Limb (tissue), 2 donors: ENCODE measurements at regions not wholly inside any gene's neighbourhood (a gene's known extent, or its start where the extent isn't known, plus 50 kb on each side); places are given as distances from the start of the nearest gene placed in this dataset.
A peak's percentile ranks its signal among the peaks of the same experiment; 100 is the strongest.

Source experiments
- DNase-seq, 2 donors: peaks; one replicate each; pipeline ENCODE4 v3.0.0-alpha.2; 2016; ENCODE audit errors: extremely low spot score in 2 of 2

DNA sequence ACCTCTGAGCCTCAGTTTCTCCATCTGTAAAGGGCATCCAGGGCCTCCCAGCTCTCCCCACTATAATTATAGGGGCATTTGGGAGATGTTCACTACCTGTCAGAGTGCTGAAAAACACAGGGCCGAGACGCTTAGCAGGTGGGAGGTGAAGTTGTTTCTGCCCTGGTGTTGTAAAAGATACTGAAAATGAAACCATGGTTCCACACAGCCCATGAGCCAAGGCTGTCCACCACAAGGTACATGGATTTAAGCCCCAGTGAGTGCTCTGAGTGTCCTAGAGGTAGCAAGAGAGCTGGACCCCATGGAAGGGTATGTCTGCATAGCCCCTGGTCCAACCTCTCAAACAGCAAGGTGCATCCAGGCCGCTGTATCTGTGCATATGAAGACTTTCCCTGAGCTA lies 137.5 kb downstream of the C5orf15 start:
- DNase-seq, result no peak

DNA sequence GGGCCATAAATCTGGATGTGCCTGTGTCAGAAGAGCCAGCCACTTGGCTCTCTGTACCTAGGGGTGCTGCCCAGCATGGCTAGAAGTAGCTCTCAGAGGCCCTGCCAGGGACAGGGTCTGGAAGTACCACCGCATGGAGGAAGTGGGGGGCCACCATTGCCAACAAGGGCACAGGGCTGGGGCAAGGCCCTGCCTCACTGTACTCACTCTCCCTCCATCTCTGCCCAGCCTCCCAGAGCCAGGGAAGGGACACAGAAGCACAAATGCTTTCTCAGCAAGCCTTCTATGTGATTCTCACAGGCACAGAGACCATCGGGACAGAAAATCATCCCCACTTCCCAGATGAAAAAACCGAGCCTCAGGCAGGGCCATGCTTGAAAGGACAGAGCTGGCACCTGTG lies 138.1 kb downstream of the C5orf15 start:
- DNase-seq, result no peak

DNA sequence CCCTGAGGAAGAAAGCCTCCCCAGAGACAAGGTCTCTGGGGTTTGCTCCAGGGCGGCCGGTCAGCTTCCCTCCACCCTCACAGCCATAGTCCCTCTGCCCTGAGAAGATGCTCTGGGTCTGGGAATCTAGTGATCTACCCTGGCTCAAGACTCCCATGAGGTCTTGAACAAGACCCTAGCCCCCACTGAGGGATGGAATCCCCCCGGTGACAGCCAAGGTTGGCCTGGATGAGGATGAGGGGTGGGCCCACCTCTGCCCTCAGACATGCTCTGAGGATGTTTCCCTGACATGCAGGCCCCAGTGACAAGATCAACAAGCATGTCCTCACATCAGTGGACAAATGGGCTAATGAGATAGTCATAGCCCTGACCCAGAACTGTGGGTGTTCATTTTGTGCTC lies 138.6 kb downstream of the C5orf15 start:
- no peak for DNase-seq

DNA sequence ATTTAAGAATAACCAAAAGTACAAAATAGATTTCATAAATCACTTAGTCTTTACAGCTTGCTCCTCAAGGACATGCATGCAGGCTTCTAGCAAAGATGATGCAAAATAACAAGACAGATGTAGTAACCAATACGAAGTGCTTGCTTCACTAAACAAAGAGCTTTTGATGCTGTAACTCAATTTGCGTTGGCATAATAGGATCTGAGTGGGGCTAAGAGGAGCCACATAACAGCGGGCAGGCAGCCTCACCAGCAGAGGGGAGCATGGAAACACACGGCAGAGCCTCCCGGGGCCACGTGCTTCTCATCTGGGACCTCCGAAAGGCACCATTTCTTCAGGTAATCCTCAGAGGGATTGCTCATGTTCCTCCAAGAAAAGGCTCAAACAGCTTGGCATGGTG lies 139.7 kb downstream of the C5orf15 start:
- no peak for DNase-seq

DNA sequence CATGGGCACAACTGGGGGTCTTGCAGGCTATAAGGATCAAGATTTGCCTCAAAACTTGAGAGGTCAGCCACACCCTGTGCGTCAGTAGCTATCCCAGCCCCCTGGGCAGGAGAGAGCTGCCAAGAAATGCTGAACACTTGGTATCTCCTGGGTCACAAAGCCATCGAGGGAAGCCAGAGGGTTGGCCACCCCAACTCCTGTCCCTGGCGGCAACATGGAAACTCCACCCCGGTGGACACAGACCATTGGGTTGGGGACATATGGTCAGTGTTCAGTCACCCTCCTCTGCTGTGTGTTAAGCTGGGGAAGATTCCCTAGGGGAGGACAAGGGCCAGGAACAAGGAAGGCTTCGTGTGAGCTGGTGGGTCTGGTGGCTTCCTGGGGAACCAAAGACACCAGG lies 140.6 kb downstream of the C5orf15 start:
- no peak for DNase-seq

DNA sequence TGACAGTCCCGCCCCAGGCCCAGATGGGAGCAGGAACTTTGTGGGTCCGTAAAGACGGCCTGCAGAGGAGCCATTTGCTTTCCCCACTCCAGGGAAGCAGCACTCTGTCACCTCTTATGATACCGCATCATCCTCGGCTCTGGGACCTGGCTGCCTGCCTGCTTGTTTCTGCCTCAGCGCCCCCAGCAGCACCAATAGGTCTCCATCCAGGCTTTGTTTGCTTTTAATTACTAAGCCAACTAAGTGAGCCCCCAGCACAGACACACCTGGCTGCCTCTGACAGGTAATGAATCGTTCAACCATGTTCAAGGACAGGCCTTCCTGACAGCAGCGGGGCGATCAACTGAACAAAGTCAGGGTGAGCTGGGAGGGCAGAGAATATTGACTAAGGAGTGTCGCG lies 141.4 kb downstream of the C5orf15 start:
- DNase-seq, result no peak

DNA sequence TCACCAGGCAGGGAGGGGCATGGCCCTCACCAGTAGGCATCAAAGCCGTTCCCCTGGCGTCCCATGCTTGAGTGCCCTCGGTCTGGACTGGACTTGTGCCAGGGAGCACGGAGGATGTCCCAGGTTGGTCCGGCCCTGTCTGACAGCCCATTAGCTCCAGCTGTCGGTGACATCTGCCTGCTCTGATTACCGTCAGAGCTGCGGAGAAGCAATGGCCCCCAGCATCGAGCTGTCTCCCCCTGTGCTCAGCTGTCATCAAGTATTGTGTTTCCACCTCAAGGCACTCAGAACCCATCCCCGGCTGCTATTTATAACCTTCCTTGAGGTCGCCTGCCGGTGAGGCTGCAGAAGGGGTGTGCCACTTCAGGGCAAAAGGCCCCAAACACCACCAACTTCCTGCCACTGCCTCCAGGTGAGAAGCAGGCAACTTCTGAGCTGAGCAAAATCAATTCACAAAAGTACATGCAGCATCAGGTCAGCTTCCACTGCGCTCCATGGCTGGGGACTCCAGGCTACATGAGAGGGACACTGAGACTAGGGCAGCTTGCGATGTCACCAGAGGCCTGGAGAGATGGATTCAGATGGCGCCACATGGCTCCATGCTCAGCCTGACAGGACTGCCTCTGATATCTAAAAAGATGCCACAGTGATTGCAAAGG lies 142.7 kb downstream of the C5orf15 start:
- peak in 1 of 2 donors; percentile 48 for DNase-seq

DNA sequence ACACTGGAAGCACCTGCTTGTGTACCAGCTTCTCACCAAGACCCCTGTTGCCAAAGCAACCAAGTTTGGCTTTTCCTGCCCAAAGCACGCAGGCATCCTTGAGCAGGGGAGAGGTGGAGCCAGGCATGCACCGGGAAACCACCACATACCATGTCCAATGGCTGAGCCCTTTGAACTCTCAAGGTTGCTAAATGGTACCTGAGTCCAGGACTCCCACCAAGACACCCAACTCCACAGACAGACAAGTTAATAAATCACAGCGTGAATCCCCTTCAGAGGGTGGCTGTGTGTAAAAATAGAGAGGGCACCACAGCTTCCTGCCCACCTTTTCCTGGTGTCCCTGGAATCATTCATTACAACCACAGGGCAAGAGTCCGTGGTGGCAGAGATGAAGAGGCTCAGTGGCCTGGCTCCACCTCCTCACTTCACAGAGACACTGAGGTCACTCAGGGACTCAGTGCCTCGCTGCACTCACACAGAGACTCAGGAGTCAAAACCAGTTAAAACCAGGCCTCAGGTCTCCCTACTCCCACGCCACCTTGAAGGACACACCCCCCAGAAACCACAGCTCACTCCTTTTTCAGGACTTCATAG lies 143.7 kb downstream of the C5orf15 start:
- no peak for DNase-seq

DNA sequence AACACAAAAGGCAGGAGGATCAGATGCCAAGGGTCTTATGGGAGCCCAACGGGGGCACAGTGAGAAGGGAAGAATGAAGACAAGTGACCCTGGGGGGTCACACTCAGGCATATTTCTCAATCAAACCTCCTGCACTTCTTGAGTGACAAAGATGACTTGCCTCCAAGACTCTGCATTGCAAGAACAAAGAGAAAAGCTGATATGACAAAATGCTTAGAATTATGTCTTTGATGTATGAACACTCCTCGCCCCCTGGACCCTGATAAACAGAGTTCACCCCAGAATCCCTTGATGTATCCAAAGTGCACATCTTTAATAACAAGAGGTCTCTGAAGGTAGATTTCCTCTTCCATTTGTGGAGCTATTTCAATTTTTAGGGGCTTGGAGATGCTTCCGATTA lies 146.5 kb downstream of the C5orf15 start:
- no peak for DNase-seq

DNA sequence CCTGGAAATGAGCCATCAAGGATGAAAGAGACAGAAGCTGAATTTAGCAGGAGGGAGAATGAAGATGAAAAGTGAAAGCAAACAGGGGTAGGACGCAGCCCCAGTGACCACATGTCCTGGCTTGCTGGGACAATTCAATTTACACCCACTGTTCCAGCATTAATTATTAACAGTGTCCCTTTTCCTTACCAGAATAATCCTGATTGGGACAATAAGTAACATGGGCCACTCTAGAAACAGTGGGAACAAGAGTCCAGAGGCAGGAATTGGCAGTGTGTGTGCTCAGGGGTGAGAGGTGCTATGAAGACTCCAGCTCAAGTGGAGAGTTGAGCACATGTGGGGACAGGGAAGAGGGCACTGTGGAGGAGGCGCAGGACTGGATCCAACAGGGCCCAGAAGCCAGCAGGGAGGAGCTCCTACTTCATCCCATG lies 147.1 kb downstream of the C5orf15 start:
- no peak for DNase-seq

DNA sequence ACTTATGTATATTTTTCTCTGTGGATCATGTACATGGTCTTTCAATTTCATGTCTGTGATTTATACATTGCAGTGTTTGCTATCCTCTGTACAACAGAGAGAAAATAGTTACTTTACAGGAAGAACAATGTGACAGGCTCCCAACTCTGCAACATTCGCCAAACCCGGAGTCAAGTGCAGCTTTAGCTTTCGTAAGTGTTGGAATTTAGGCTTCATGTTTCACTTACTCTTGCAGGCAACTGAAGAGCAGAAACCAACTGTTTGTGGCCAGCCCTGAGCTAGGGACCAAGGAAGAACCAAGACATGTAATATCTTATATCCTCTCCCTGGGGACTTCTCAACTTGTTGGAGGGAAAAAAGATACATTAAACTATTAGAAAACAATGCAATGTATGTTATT lies 147.9 kb downstream of the C5orf15 start:
- DNase-seq, result peak in 1 of 2 donors; percentile 29

DNA sequence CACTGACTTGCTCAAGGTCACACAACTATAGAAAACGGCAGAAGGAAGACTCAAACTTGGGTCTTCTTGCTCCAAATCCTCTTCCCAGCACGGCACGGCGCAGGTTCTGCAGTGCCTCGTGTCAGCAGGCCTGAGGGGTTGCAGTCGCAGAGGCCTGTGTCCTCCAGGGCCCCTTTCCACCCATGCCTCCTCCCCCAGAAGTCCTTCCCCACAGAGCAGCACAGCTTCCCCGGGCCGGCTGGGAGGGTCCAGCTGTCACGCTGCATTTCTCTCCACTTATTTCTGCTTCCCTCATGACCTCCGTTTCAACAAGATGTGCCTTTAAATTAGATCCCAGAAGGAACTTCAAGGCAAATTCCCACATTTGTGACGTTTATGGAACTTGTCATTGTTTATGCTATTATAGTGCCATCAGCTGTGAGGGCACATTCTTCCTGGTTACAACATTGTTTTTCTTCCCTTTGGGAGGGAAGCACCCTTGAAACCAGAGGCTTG lies 148.4 kb downstream of the C5orf15 start:
- DNase-seq, result peak in 1 of 2 donors; percentile 14

DNA sequence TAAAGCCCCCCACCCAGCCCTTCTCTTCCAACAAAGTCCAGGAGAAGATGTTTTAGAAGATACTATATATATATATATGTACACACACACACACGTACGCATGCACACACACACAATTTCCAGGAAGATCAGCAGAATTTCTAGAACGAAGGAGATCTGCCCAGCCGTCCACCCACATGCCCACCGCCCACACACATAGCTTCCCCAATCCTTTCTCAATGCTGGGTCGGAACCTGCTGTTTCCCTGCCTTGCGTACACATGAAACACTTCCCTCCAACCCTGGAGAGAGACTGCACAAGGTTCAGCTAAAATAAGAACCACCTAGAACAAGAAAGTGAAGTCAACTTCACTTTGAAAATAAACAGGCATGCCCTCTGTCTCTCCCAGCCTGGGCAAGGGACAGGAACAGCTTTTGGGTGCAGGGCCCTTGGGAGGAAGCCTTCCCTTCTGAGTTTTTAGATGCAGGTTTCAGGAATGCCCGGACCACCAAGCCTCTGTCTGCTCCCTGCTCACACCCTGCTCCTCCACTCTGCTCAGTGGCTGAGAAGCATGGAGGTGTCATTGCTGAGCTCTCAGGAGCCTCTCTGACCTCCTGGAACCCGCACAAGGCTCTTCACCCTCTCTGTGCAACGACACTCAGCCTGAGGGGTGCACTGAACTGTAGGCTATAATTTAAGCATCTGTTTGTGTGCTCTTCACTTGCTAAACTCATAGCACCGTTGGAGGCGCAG lies 149.4 kb downstream of the C5orf15 start:
- DNase-seq, result no peak

DNA sequence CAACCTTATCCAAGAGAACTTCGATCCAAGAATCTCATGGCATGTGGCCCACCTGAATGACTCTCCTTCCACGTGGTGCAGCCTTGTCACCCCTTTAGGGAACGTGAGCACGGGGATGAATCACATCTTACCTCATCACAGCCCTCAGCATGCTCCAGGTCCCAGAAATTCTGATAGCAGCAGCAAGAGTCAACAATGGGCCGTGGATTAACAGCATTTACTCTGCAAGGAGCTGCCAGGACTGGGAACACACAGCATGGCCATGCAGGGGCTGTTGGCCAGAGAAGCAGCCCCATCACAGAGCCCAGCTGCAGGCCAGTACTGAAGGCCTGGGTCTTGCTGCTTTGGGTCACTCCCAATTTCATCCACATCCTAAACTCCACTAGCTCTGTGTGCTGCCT lies 150.4 kb downstream of the C5orf15 start:
- no peak for DNase-seq

DNA sequence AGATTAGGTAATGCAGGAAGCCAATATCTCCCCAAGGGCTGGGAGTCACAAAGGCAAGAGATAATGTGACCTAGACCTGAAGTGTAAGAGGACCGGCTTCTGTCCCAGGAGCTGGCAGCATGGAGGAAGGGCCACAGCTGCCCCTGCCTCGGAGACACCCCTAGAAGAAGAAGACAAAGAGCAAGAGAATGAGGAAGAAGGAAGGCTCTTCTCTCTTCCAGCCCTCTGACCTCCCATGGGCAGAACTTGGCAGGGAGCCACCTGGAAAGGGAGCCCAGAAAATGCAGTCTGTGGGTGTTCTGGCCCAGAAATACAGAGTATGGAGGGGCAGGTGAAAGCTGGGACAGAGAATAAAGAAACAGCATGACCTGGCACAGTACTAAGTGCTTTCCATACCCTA lies 151.0 kb downstream of the C5orf15 start:
- DNase-seq, result no peak

DNA sequence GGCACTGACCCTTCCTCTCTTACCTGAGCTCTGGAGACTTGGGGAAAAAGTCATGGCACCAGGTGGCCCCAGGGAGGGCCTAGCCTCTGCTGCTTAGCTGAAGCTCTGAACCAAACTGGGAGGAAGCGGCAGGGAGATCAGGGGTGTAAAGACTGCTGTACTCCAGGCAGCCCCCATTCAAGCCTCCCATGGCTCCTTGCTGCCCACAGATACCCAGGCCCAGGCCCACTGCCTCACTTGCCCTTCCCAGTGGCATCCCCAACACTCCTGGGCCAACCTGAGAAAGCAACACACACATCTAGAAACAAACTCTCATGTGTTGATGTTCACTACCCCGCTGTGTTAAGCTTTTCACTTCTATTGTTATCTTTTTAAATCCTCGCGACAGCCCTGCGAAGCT lies 151.6 kb downstream of the C5orf15 start:
- DNase-seq, result no peak

DNA sequence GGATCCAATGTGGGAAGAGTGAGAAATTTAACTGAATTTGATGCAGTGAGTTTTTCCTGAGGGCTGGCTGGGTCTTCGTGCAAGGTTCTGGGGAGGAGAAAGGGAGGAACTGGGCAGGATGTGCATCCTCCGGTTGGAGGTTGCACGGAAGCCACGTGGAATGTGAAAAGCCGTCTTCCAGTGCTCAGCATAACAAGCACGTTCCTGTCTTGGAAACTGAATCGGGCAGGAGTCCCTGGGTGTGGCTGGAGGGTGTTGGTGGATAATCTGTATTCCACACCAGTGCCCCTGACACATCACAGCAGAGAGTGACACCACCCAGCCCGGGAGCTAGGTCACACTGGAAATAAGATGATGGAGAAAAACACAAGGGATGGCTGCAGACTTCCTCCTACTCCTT lies 154.3 kb downstream of the C5orf15 start:
- DNase-seq, result no peak

DNA sequence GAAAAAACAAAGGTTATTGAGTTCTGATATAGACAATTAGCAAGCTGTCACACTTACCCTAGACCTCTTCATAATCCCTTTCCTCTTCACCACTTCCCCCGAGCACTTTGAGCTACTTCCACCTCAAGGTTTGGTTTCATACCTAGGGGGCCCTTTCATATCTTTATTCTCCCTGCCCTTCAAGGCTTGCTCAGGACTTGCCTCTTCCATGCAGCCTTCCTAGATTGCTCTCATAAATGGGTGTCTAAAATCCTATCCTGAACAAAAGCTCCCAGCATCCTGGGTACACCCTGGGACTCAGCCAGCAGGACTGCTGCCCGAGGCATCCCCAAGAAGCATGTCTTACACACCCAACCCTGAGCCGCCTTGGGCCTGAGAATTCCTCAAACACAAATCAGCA lies 157.3 kb downstream of the C5orf15 start:
- no peak for DNase-seq

DNA sequence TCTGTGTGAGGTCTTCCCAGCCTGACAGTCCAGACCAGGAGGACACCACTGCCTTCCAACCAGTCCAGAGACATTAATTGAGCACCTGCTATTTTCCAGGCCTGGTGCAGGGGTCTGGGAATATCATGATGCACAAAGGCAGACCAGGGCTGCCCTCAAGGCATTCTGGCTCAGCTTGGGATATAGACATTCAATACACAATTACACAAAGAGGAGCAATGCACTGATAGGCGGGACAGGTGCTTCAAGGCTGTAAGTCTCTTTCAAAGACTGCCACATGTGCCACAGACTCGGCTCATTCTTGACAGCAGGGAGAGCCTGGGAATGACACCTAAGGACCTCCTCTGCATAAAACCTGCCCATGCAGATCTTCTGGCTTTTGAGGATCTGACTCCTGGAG lies 158.6 kb downstream of the C5orf15 start:
- no peak for DNase-seq

DNA sequence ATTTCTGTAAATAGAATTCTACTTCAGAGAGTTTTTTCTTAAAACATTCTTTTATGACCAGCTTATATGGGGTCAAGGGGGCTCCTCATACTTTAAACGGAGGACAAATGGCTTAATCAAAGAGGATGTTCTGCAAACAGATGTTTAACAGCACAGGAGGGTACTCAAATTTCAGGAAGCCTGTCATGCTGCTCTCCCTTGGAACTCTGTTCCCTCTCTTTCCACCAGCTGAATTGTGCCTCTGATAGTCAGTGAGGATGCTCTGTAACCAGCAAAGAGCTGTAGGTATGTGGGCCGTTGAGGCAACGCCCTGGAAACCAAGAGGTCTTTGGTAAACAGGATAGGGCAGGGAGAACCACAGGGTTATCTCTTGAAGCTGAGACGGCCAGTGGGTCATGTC lies 161.1 kb downstream of the C5orf15 start:
- DNase-seq, result no peak

DNA sequence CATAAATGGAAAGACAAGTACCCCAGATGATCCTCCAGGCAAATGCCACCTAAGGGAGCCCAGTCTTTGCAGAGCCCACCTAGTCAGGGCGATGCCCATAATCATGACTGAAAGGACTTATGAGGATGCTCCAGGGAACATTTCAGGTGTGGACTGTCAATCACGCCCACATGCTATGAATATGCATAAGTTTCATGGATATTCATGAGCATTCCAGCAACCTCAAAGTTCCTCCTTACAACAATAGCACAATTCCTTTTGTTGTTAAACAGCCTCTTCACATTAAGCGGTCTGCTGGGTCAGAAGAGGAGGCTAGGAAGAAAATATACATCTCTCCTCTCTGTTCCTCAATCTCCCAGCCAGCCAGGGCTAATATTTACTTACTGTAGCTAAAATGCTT lies 161.6 kb downstream of the C5orf15 start:
- DNase-seq, result no peak

DNA sequence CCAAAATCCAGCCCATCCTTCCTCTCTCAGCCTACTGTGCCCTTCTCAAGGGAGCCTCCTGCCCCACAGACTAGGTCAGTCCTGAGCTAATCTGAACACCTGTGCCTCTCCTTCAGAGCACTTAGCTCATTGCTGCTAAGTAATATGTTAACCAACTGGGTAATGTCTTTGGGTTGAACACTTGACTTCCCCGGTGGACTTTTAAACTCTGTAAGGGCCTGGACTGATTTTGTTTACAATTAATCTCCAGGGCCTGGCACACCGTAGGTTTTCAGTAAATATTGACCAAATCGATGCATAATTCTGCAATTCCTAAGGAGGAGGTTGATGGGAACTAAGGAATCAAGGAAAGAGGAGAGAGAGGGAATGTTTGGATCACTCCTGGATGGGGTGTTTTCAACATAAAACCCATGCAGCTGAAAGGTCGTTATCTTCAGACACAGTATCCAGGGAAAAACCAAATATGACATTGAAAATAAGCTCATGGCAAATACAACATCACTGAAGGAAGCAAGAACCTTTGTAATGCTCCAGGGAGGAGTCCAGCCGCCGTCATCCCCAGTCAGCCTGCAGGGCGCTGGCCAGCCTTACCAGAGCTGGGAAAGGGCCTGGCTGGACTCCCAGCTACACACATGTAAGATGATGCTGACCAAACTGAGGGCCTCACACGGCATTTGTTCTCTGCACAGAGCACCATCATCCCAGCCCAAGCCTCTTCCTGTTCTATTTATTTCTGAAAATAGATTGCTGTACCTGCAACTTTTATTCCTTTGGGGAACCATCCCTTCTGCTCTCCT lies 166.3 kb downstream of the C5orf15 start:
- DNase-seq, result peak; percentile 8 to 53
